Fibroblast of pulmonary artery (primary cell): ENCODE measurements at regions not wholly inside any gene's neighbourhood (a gene's known extent, or its start where the extent isn't known, plus 50 kb on each side); places are given as distances from the start of the nearest gene placed in this dataset.
A peak's percentile ranks its signal among the peaks of the same experiment; 100 is the strongest.

Experiments
- DNase-seq: peaks from one replicate; pipeline ENCODE4 v3.0.0-alpha.2; 2010; ENCODE audit warnings: low read depth
- H3K4me3 ChIP-seq: replicated peaks from 2 replicates; pipeline ENCODE4 v1.5.1; 2011; ENCODE audit warnings: low read depth, mild to moderate bottlenecking, control low read depth, low read length, moderate library complexity
- TF ChIP-seq, protein P1 (sequence below): IDR thresholded peaks from 2 replicates; pipeline ENCODE4 v1.5.1; 2011; ENCODE audit warnings: mild to moderate bottlenecking, control low read depth, low read length, inconsistent platforms; ENCODE audit errors: missing control alignments

DNA sequence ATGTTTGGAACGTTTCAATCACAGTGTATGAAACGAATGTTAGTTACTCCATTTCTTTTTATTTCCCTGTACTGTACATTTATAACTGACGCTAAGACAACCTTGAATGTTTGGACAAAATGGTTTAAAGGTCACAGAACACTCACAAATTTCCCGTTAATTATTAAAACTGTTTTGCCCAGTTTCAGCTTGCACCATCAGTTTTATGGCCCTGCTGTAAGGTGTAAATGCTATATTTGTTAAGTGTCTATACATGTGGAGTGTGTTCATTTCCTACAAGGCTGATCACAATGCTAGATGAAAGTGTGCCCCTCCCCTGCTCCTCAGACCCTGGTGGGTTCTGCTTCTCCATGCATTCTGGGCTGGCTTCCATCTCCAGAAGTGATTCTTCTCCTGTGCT lies 57.9 kb upstream of the ETS2 start:
- TF ChIP-seq, protein P1, sequence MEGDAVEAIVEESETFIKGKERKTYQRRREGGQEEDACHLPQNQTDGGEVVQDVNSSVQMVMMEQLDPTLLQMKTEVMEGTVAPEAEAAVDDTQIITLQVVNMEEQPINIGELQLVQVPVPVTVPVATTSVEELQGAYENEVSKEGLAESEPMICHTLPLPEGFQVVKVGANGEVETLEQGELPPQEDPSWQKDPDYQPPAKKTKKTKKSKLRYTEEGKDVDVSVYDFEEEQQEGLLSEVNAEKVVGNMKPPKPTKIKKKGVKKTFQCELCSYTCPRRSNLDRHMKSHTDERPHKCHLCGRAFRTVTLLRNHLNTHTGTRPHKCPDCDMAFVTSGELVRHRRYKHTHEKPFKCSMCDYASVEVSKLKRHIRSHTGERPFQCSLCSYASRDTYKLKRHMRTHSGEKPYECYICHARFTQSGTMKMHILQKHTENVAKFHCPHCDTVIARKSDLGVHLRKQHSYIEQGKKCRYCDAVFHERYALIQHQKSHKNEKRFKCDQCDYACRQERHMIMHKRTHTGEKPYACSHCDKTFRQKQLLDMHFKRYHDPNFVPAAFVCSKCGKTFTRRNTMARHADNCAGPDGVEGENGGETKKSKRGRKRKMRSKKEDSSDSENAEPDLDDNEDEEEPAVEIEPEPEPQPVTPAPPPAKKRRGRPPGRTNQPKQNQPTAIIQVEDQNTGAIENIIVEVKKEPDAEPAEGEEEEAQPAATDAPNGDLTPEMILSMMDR = no peak
- DNase-seq = no peak
- H3K4me3 ChIP-seq = no peak overlapping the region

DNA sequence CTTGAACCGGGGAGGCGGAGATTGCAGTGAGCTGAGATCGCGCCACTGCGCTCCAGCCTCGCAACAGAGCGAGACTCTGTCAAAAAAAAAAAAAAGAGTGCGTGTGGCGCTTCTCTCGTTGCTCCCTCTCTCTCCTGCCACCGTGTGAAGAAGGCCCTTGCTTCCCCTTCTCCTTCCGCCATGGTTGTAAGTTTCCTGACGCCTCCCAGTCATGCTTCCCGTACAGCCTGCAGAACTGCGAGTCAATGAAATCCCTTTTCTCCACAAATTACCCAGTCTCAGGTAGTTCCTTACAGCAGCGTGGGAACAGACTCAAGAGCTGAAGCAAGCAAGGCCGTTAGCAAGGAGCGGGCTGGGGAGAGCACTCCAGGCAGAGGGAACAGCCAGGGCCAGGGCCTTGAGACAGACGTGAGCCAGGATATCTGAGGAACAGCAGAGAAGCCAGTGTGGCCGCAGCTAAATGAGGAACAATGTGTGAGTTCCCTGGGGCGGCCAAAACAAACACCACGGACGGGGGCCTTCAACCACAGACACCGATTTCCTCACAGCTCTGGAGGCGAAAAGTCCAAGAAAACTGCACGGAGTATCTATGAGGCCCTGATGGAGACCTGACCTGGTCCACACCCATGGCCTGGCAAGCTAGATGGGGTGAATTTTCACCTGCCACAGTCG lies 54.2 kb upstream of the ETS2 start:
- no peak overlapping the region for H3K4me3 ChIP-seq
- TF ChIP-seq, protein P1 = no peak
- DNase-seq = peak; percentile 70

DNA sequence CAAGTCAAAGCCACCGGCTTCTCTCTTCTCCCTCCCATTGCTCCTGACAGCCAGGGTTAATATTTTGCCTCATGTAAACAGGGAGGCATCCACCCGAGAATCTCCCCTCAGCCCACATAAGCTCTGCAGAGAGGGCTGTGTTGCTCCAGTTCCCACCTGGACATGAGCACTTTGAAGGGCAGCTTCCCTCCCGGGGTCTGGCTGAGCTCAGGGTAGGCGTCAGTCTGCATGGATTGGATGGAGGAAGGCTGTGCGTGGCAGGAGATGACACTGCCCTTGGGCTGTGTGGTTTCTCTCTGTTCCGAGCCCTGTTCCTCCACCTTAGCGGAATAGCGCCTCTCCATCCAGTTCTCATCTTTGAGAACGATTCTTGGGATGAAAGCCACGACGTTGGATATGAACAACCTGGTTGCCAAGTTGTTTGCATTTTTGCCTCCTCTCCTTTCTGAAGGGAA lies 53.7 kb upstream of the ETS2 start:
- TF ChIP-seq, protein P1 = no peak
- H3K4me3 ChIP-seq = no peak overlapping the region
- DNase-seq = no peak

DNA sequence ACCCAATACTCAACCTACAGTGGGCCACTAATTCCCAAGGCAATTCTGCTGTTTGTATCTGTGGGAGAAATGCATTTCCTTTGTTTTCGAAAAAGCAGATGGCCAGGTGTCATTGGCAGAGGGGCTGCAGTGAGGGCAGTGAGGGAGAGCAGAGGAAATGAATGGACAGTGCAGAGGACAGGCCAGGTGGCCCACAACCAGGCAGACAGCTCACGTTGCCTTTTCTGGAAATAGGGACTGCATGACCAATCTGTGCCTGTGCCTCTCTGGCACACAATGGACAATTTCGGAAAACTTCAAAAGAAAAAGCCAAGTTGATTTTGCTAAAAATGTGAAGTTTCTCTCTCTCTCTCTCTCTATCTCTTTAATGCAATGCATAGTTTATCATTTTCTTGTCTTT lies 52.6 kb upstream of the ETS2 start:
- H3K4me3 ChIP-seq = no peak overlapping the region
- DNase-seq = no peak
- TF ChIP-seq, protein P1 = no peak

DNA sequence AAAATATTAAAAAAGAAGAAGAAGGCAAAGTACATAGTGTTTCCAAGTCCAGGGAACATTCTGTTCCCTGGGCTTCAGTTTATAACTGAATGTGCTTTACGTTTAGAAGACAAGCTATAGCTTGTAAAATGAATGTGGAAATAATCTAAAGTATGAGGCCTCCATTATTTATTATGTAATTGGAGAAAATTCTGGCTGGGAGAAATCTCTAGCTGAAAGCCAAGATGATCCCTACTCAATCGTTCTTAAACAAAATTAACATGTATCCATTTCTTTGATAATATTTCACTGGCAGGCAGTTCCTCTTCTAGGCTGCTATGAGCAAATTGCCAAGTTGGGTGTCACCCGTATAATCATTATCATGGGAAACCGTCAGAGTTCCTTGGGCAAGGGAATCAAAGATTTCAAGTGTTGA lies 52.2 kb upstream of the ETS2 start:
- DNase-seq = no peak
- H3K4me3 ChIP-seq = no peak overlapping the region
- TF ChIP-seq, protein P1 = no peak
